Nucleus accumbens (tissue), 56 donors: ENCODE measurements at regions not wholly inside any gene's neighbourhood (a gene's known extent, or its start where the extent isn't known, plus 50 kb on each side); places are given as distances from the start of the nearest gene placed in this dataset.

Experiments used
- DNase-seq, 56 donors: peaks; one replicate each; lab custom pipeline; 2025; lab: John Stamatoyannopoulos, UW

DNA sequence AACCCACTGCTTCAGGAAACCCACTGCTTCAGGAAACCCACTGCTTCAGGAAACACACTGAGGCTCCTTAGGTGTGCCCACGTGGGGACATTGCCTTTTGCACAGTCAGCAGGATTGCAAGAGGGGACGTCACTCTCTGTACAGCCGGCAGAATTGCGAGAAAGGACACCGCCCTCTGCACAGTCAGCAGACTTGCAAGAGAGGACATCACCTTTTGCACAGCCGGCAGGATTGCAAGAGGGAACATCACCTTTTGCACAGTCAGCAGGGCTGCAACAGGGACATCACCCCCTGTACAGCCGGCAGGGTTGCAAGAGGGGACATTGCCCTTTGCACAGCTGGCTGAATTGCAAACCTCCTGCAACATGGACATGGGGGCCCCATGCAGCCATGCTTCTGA lies 407.6 kb downstream of the GLRX3 start:
- no peak for DNase-seq

DNA sequence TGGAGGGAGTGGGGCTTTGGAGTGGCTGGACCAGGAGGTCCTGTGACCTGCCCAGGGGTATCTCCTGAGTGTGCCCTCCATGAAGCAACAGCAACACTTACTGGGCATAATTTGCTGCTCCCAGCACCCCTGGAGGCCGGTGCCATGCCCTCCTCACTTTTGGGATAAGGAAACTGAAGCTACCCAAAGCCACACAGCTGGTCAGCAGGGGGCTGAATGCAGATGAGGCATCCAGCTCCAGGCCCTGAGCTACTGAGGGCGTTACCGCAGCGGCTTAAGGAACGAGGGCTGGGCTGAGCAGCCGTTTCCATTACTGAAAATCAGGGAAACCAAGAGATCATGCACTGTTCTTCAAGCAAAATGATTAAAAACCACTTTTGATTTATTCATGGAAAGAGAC lies 408.9 kb downstream of the GLRX3 start:
- no peak for DNase-seq

DNA sequence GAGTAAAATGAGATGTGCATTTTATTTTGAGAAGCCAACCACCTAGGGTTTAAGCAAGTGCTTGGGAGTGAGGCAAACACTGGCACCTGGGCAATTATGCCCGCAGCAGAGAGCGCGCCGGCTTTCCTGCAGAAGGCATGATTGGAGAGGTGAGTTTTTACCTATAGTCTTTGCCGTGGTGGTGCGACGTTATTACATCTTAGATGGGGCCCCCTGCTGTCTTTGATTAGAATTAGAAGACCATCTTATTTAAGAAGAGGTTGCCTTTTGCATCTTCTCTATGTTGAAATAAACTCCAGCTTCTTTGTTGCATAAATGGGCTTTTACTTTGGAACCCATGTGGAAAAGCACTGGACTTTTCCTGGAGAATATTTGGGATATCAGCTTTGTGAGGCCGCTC lies 409.5 kb downstream of the GLRX3 start:
- DNase-seq, result no peak

DNA sequence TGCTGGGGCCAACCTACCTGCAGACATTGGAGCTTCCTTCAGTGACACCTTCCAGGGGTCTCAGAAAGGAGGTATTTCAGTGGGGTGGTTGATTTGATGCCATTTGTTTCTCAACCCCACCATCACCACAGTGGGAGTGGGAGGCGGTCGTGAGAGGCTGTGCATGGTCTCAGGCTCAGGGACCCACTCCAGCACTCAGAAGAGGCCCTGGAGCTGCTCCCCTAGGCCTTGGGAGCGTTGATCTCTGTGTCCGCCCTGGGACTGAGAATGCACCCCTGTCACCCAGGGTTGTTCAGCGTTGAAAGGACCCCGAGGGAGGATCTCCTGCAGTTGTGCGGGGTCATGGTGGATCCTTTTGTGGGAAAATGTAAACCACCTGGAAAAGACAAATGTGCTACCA lies 410.6 kb downstream of the GLRX3 start:
- DNase-seq, result no peak

DNA sequence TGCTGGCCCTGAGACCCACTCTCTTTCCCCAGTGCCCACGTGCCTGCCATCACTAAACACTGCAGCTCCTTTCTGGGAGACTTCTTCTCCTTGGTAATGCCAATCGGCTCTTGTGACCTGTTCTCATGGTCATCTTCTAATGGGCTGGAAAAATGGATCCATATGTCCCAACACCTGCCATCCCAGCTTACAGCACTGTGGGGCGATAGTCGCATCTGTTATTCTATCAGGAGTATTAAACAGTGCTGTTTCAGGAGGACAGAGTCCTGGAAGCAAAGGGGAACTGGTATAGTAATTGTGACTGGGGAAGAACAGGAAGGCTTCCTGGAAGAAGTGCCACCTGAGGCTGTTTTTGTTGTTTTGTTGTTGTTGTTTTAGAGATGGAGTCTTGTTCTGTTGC lies 411.2 kb downstream of the GLRX3 start:
- DNase-seq, result no peak

DNA sequence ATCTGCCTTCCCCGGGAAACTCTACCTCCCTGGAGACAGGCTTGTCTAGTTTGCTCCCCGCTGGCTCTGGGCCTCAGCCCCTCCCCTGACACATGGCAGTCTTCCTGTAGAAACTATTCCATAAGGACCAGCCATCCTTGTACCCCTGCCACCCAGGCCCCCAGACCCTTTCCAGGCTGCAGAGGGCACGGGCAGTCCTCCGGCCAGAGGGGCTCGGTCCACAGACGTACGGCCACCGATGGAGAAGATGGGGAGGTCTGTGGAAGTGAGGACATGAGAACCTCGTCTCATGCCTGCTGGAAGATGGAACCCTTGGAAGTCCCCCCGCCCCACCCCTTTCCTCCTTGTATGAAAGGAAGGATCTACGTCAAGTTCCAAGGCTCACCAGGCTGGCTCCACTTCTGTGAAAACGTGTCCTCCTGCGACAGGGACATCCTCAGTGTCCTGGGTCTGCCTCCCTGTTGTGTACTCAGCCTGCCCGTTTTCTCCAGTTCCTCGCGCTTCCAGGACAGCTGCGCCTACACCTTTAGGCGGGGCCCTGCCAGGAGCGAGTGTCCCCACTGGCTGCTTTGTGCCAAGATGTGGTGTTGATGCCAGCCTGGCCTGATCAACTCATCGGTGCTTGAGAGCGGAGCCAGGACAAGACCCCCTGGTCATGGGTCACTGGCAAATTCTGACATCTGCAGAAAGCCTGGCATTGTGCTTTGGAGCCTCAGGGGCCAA lies 414.9 kb downstream of the GLRX3 start:
- no peak for DNase-seq

DNA sequence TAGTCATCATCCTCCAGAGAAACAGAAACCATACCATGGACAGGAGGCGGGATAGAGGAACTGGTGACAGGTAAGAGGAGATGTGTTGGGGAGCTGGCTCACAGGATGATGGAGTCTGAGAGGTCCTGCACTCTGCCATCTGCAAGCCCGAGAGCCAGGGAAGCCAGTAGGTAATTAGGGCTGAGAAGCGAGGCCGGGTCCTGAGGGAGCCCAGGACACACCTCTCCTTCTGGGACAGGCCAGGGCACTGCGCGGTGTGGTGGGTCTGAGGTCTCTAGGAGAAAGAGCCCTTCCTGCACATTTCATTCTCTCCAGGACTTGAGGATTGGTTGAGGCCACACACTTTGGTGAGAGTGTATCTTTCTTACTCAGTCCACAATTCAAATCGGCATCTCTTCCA lies 415.5 kb downstream of the GLRX3 start:
- no peak for DNase-seq

DNA sequence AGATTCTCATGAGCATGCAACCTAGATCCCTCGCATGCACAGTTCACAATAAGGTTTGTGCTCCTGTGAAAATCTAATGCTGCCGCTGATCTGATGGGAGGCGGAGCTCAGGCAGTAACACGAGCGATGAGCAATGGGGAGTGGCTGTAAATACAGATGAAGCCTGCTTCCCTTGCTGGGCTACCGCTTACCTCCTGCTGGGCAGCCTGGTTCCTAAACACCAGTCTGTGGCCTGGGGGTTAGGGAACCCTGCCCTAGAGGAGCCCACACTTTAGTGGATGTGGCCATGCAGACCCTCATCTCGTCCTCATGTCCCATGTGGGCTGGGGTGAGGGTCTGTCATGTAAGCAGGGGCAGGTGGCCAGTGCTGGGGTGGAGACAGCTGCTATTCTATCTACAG lies 417.6 kb downstream of the GLRX3 start:
- no peak for DNase-seq

DNA sequence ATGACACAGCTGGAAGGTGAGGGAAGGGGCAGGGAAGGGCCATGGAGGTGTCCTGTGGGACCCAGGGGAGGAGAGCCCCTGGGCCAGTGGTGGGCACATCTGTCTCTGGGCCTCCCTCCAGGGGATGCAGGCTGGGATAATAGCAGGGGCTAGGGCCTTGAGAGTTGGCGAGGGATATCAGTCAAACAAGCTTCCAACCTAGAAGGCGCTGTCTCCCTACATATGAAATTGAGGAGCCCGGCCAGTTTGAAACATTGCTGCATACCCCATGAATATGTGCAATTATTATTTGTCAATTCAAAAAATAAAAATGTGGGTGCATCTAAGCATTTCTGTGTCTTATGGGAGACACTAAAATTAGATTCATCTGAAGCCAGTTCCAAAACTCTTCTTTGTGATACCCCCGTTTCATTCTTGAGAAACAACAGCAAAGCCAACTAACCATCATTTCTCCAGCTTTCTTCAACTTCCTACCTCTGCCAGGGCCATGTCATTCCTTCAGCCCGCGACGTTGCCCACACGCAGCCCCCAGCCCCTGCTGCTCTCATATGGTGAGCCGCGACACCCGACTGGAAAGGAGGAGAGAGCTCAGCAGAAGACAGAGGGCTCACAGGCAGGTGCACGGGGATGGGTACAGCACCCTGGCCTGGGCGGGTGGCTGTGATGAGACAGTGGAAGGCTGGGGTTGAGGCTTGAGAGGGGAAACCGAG lies 418.7 kb downstream of the GLRX3 start:
- no peak for DNase-seq

DNA sequence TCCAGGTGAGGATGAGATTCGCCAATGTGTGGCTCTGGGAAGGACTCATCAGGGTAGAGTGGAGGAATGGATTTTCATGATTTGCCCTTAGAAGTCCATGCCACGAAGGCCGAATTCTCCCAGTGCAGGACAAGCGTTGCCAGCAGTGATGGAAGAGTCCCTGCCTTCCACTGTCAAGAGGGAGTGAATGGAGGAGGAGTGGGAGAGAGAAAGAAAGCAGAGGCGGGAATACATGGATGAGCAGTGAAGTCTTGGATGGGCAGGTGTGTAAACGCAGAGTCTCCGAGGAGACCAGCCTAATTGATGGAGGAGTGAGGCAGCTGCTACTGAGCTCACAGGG lies 419.2 kb downstream of the GLRX3 start:
- no peak for DNase-seq

DNA sequence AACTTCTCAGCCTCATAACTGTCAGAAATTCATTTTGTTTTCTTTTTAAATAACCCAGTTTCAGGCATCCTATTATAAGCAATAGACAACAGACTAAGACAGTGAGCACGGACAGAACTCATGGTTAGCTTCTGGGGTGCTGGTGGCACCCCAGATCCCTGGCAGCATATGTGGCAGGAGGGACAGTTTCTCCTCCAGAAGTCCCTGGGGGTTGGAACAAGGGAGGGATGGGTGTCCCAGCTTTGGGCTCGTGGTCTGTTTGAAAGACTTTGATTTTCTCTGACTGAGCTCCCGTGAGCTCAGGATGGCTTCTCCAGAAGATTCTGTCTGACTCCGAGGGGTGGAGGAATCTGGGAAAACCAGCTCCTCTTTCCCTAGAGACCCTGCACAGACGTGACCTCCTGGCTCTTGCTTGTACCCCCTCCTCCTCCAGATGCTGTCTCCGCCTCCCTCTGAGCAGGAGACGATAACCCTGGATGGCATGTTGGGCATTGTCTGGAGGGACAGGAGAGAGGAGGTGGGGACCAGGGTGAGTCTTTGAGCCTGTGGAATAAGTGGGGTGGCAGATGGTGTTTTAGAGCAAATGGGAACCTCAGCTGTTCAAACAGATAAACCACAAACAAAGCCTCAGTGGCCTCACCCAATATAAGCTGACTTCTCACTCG lies 421.1 kb downstream of the GLRX3 start:
- DNase-seq, result no peak

DNA sequence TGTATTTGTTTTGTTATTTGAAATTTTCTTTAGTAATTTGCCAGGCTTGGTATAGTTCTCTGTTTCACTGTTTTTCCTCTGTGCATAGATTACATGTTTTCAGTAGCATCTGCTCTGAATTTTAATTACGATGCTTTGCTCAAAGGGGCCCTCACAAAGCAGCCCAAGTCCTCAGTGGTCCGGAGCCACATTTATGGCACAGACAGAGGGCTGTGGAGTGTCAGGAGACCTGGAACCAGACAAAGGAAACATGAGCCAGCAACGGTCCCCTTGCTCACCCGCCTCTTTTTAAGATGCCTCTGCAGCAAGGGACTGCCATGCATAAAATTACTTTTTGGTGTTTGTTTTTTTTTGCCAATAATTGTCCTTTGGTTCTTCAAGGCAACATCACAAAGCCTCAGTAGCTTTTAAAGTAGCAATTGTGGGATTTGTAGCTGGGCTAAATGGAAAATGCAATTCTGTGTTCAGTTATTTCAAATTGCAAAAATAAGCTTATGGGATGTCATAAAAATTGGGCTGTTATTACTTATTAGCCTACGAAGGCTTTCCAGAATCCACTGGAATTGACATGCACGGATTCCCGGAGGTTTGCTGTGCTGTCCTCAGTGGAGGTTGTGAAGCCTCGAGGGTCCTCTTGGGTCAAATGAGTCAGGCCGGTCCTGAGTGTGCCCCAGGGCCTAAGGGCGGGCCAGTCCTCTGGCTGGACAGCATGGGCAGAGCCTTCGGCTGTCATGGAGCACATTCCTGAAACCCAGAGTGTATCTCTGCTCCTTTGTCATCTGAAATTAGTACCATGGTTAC lies 422.8 kb downstream of the GLRX3 start:
- DNase-seq, result no peak

DNA sequence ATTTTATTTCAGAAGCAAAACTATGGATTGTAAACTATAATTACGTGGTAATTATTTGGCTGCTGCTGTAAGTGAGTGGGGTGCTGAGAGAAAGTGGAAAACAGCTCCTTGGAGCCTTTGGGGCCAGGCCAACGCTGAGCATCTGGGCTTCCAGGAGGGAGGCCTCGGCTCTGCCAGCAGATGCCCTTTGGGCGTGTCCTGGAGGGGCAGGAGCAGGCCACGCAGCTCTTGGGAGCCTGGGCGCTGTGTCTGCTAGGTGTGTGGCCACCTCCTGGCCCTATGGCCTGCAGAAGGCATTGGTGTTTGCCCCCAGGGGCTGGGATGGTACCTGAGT lies 423.3 kb downstream of the GLRX3 start:
- DNase-seq, result no peak

DNA sequence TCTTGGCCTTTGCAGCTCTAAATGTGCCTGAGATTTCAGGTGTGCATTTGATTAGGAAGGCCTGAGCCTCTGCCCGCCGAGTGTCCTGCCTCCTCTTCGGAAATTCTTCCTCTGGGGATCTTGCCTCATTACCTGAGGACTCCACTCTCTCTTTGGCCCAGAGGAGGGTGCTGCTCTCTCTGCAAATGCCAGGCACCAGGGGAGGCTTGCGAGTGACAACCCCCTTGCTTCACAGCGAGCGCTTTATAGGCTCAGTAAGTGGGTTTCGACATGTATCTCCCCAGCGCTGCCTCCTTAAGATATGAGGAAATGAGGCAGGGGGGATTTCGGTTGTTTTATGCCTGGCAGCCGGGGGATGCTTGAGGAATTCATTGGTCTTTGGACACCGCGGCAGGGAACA lies 423.9 kb downstream of the GLRX3 start:
- DNase-seq, result no peak

DNA sequence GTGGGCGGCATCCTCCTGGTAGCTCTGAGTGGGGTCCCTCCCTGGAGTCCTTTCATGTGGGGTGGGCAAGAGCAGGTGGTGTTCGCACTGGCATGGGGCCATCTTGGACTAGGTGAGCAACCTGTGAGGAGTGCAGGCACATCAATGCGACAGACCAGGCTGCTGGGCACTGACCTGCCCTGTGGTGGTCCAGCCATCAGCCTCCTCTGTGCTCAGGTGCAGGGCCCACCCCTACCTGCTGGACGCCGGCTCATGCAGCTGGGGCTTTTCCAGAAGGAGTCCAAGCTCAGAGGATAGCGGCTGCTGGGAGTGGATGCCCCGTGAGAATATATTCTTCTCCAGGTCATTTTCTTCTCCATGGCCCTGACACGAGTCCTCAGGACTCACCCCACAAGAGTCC lies 424.4 kb downstream of the GLRX3 start:
- DNase-seq, result no peak

DNA sequence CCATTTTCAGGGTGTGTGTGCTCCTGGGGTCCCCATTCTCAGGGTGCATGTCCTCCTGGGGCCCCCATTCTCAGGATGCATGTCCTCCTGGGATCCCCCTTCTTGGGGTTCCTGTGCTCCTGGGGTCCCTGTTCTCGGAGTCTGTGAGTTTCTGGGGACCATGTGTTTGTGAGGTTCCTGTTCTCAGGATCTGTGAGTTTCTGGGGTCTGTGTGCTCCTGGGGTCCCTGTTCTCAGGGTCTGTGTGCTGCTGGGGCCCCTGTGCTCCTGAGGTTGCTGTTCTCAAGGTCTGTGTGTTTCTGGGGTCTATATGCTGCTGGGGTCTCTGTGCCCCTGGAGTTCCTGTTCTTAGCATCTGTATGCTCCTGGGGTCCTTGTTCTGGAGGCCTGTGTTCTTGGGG lies 425.5 kb downstream of the GLRX3 start:
- no peak for DNase-seq

DNA sequence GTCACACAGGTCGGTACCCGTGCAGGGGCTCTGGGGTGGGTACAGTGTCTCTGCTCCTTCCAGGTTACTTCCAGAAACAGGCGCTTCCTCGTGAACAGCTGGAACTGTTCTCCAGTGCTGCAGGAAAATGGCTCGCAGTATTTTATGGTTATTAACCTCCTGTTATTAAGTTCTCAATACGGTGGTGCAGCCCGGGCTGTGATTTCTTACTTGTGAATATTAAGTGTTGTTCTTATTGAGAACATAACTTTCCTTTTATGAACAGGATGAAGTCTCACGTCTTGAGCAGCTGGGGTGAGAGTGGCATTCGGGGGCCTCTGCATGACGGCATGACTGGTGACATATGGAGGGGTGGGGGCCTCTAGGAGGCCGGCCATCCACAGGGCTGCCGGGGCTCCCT lies 430.8 kb downstream of the GLRX3 start:
- DNase-seq, result no peak

DNA sequence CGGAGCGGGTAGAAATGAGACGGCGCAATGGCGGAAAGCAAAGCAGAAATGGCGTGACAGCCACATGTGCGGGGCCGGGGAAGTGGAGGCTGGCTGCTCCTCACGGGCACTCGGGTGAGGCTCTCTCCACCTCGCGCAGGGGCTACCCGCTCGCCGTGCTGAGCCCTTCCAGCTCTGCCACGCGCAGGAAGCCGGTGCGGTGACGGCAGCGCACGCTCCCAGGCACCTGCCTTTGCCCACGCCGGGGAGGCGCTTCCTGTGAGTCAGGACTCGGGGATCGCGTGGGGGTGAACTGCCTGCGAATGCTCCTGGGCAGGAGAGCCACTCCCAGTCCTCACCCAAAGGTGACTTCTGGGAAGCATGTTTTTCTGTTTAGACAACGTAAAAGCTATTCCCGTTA lies 431.2 kb downstream of the GLRX3 start:
- no peak for DNase-seq

DNA sequence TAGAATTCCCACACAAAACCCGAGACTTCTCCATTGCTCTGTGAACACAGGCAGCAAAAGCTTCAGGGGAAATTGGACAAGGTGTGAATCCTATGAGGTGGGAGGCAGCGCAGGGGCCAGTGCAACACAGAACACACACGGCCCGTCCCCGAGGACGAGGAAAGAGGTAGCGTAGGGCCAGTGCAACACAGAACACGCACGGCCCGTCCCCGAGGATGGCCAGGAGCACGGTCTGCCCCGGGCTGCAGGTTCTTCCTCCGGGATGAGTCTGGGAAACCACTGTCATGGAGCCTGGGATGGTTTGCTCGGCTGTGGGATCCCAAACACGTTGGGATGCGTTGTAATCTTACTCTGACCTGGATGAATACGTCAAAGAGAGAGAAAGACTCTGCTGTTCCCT lies 432.1 kb downstream of the GLRX3 start:
- DNase-seq, result no peak

DNA sequence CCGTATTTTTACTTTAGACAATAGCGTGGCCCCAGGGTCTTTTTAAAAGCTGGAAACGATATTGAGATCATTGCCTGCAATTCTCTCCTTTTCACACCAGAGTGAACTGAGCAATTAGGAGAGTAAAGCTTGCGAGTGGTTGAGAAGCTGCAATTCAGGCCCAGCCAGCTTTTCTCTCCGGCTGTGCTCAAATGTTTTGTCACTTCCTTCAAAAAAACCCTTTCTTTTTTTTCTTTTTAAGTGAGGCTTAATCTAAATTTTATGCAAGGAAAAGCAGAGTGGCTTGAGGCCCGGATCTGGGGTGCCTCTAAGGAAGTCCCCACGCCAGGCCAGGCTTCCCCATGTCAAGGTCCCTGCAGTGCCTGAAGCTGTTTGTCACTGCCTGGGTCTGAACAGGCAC lies 433.9 kb downstream of the GLRX3 start:
- DNase-seq, result no peak

DNA sequence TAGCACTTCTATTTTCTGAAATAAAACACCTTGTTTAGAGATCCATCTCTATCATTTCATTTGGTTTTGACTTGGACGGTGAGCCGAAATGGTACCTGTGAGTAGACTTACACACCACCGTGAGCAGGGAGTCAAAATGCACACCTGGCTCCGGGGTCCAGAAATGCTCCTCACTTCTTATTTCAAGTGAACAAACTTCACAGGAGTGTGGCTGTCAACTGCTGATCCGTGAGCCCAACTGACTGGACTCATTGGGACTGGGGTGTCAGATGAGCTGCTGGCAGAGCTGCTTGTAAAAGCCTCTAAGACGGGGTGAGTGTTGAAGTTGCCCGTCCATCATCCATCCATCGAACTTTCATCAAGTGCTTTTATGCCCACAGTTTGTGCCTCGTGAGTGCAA lies 435.5 kb downstream of the GLRX3 start:
- DNase-seq, result no peak

DNA sequence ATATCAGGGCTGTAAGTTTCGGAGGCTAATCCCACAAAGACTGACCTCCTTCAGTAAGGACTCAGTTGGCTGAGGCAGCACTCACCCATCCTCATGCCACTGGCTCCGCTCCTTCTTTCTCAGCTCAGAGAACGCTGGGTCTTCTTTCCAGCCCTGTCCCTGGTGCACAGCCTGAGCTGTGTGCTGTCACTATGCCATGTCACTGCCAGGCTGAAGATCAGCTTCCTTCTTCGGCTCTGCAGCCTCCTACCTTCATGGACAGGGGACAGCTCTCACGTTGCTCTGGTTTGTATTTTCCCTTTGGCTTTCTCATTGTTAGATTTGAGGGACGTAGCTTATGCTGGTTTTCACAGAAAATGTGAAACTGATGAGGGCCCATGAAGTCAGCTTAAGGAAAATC lies 437.3 kb downstream of the GLRX3 start:
- DNase-seq, result no peak
